Coronary artery (tissue), 2 donors: ENCODE measurements at regions not wholly inside any gene's neighbourhood (a gene's known extent, or its start where the extent isn't known, plus 50 kb on each side); places are given as distances from the start of the nearest gene placed in this dataset.

Experiments used
- DNase-seq: peaks from one replicate; pipeline ENCODE4 v3.0.0-alpha.2; 2017; ENCODE audit warnings: low spot score
- H3K27ac ChIP-seq, 2 donors: fragments of 200-600 bp; sonication (generic); one replicate each; pipeline ENCODE4 v1.5.1; 2016 to 2019
- H3K4me3 ChIP-seq: fragments of 200-600 bp; sonication (generic); 2 replicates; pipeline ENCODE4 v1.5.1; 2016; ENCODE audit warnings: mild to moderate bottlenecking, moderate library complexity
- TF ChIP-seq, protein P1 (sequence below): fragments of 200-600 bp; sonication (generic); IDR thresholded peaks from one replicate; pipeline ENCODE4 v1.5.1; 2019; ENCODE audit warnings: antibody characterized with exemption

DNA sequence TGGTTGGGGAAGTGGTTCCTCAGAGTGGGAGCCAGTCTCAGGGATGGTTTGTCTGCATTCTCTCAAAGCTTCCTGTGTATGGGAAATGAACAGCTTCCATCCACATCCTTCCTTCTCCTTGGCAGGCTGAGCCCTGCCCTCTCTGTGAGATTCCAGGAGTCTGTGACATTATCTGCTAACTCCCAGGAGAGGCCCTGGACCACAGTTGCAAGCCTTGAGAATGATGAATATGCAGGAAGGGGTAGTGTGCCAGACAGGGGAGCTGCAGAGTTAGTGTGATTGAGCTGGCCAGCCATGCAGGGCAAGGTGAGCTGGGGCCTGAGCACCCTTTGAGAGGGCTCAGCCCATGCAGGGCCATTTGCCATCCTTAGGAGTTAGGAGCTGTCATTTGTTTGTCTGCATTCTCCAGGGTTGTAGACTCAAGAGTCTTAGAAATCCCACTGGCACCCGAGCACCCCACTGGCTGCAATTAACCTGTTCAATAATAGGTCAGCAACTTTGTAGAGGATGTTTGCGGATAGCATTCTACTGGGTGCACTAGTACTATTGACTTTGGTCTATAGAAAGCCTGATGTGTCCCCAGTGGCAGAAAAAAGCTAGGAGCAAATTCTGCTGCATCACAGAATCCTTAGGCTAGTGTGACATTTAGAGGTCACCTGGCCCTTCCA is 299.0 kb upstream of the CADM1 start:
- Histone ChIP-seq H3K27ac (no peak overlapping the region), H3K4me3 (no peak overlapping the region)
- TF ChIP-seq, protein P1, sequence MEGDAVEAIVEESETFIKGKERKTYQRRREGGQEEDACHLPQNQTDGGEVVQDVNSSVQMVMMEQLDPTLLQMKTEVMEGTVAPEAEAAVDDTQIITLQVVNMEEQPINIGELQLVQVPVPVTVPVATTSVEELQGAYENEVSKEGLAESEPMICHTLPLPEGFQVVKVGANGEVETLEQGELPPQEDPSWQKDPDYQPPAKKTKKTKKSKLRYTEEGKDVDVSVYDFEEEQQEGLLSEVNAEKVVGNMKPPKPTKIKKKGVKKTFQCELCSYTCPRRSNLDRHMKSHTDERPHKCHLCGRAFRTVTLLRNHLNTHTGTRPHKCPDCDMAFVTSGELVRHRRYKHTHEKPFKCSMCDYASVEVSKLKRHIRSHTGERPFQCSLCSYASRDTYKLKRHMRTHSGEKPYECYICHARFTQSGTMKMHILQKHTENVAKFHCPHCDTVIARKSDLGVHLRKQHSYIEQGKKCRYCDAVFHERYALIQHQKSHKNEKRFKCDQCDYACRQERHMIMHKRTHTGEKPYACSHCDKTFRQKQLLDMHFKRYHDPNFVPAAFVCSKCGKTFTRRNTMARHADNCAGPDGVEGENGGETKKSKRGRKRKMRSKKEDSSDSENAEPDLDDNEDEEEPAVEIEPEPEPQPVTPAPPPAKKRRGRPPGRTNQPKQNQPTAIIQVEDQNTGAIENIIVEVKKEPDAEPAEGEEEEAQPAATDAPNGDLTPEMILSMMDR = no peak
- no peak for DNase-seq

DNA sequence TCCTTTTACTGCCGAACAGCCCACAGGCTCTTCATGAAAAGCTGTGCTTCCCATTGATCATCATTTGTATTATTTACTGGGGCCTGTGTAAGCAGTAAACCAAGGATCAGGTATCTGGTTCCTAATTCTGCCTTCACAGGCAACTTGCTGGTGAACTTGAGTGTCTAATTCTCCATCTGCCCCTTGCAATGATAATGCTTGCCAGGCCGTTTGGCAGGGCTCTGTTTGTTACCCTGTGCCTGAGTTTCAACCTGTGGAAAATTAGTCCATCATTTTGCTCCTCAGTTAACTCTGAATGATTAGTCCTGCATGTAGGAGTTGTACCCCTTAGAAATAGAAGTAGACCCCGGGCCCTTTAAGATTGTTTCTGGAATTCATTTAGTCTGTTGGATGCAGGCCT is 298.4 kb upstream of the CADM1 start:
- TF ChIP-seq, protein P1 = no peak
- DNase-seq = no peak
- no peak overlapping the region for H3K27ac ChIP-seq
- H3K4me3 ChIP-seq = no peak overlapping the region

GRCh38 chr11:115792903-115793302 is 288.7 kb upstream of the CADM1 start:
- H3K4me3 ChIP-seq = no peak overlapping the region
- H3K27ac ChIP-seq = no peak overlapping the region
- TF ChIP-seq, protein P1 = no peak
- no peak for DNase-seq

- no peak overlapping the region for H3K4me3 ChIP-seq
- DNase-seq = no peak
These were observed 283.1 kb upstream of the CADM1 start for GRCh38 chr11:115787302-115787701.

GRCh38 chr11:115784796-115785521 is 280.7 kb upstream of the CADM1 start:
- Histone ChIP-seq H3K27ac (no peak overlapping the region), H3K4me3 (no peak overlapping the region)
- no peak for DNase-seq
- TF ChIP-seq, protein P1 = no peak

More at GRCh38 chr11:115787302-115787701, 283.1 kb upstream of the CADM1 start:
- TF ChIP-seq, protein P1 = no peak
- no peak overlapping the region for H3K27ac ChIP-seq

GRCh38 chr11:115780646-115781362 is 276.6 kb upstream of the CADM1 start:
- H3K27ac ChIP-seq = no peak overlapping the region
- no peak for DNase-seq
- H3K4me3 ChIP-seq = no peak overlapping the region
- TF ChIP-seq, protein P1 = no peak
